HG03460 (cell line): ENCODE measurements at regions not wholly inside any gene's neighbourhood (a gene's known extent, or its start where the extent isn't known, plus 50 kb on each side); places are given as distances from the start of the nearest gene placed in this dataset.

Experiments
- ATAC-seq: cut with Tn5 transposase; IDR thresholded peaks from one replicate; pipeline ENCODE4 v1.9.1; 2021; ENCODE audit not compliant: unreplicated experiment

GRCh38 chr14:96931751-96932150, 134.6 kb downstream of the VRK1 start:
- no peak for ATAC-seq

DNA sequence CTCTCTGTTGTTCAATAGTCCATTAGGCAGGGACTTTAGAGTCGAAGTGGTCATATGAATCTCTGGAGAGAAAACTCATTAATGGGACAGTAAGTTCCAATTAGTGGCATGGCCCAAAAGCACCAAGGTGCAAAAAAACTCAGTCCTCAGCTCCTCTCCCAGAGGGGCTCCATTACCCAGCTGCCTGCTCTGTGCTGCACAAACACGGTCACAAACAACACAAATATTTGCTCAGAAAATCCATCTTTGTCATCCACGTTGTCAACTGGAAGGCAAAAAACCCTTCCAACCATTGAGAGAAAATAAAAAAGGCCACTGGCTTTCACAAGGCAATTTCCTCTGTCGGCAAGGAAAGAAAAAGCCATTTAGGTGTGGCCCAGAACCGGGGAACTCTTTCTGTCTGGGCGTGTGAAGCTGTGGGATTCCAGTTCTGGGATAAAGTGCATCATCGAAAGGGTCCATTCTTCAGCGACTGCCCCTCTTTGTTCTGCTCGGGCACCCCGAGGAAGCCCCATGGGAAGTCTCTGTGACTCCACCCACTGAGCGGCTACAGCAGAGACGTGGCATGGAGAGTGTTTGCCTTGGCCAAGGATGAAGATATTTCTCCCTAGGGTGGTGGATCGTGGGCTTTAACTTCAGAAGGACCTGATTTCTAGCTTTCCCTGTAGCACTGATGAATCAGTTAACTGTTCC, 137.6 kb downstream of the VRK1 start:
- ATAC-seq = no peak

DNA sequence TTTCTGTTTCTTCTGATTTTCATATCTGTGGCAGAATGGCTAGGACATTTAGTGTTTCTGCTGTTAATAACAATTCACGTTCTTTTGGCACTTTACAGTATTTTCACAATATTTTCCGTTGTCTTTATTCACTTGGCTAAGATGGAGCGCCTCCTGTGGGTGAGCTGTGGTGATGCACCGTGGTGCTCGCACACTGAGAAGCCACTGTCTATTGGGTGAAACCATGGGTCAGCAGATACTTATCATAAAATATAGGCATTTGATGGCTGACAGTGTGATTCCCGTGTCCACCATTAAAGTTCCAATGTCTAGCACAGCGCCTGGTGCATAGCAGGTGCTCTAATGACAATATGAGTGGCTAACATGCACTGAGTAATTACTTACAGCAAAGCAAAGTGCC, 141.8 kb downstream of the VRK1 start:
- no peak for ATAC-seq

DNA sequence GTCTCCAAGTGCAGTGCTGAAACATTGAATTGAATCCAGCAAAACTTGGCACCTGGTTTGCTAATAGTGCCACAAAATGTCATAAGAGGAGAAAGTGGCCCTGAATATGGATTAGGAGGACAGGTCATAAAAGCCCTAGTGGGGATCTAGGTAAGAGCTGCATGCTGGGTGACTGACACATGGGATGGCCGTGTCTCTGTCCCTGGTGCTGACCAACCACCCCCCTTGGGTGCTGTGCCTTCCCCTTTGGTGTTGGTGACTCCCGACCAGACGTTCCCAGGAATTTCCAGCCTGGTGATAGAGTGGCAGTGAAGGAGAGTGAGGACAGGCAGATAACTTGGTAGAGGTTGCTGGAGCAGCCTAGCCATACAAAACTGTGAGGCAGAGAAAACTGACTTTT, 142.8 kb downstream of the VRK1 start:
- ATAC-seq = no peak

DNA sequence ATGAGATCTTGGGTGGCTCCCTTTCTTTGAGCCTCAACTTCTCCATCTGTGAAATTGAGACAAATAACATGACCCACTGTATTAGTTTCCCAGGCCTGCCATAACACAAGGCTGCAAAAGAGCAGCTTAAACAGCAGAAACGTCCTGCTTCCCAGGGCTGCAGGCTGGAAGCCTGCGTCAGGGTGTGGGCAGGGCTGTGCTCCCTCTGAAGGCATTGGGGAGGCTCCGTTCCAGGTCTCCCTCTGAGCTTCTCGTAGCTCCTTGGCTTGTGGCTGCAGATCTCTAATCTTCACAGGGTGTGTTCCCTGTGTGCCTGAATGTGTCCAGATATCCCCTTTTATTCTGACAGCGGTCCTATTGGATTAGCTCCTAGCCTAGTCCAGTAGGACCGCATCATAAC, 147.1 kb downstream of the VRK1 start:
- no peak for ATAC-seq

GRCh38 chr14:96945721-96946120, 148.5 kb downstream of the VRK1 start:
- ATAC-seq = no peak

DNA sequence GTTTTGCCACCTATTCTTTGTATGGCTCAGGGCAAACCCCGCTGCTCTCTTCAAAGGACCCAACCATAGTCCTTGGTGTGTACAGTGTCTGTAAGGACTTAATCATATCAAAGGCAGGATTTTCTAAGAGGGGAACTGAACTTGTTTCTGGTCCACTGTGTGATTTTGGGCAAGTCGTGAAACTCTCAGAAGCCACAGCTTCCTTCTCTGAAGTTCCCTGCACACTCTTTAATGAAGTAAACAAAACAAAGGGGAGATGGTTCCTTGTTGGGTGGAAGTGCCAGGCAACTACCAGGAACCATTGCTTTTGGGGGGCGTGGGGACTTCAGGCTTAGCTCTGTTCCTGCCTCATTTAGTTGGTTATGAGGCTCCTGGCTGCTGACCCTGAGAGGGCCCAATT, 152.4 kb downstream of the VRK1 start:
- no peak for ATAC-seq

DNA sequence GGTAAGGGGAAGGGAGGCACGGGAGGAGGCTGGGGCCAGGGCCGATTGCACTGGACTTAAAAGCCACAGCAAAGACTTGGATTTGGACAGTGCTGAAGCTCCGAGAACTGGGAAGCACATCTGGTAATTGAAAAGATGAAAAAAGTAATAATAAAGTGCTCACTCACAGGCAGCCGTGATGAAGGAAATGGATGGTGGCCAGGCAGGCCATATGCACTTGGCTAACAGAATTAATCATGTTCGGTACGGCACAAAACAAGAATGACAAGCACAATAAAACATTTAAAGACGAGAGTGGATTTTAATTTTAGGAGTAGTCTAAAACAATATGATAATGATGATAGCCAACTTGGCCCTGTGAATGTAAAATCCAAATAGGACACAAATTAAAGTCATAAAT, 154.3 kb downstream of the VRK1 start:
- ATAC-seq = no peak

DNA sequence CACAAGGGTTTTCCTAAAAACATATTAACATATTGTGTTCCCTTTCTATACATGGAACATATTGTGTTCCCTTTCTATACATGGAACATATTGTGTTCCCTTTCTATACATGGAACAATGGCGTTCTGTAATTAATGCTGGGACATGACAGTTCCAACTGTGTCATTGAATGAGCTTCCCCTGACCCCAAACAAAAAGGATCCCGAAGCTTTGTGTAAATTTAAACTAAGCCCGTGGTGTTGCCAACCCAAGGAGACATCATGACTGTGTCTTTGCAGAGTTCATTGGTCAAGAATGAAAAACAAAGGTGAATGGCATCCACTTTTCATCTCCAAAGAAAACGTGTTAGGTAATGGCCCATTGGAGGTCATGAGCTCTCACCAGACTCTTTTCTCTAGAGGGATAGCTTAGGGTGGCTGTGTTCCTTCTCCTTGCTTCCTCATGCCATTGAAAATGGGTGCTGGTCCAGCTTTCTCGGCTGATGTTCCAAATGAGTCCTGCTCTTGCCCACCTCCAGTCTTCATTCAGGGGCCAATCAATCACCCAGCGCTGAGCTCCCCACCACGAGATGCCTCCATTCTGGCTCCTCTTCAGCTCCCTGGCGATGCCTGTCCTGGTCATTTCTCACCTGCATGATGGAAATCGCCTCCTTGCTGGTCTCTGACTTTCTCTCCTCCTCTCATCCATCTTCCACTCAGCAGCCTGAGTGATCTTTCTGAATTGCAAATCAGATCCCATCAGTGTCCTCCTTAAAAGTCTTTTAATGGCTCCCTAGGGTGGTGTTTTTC, 156.1 kb downstream of the VRK1 start:
- ATAC-seq = no peak

DNA sequence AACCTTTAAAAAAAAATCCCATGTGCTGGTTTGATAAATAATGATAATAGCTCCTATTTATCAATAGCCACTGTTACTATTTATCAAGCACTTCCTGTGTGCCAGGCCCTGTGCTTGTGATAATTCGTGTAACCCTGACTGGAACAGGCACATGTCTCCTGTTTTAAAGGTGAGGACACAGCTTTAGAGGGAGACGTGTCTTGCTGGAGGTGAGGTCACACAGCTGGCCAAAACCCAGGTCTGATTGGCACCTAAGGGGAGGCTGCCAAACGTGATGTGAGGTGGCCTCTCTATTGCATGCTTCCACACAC, 156.6 kb downstream of the VRK1 start:
- ATAC-seq = no peak

GRCh38 chr14:96956464-96957239, 159.5 kb downstream of the VRK1 start:
- ATAC-seq = no peak

GRCh38 chr14:96958057-96958456, 160.9 kb downstream of the VRK1 start:
- ATAC-seq = no peak

- ATAC-seq = no peak
These were observed 162.8 kb downstream of the VRK1 start for GRCh38 chr14:96959992-96960391.

GRCh38 chr14:96960598-96961116, 163.5 kb downstream of the VRK1 start:
- no peak for ATAC-seq

DNA sequence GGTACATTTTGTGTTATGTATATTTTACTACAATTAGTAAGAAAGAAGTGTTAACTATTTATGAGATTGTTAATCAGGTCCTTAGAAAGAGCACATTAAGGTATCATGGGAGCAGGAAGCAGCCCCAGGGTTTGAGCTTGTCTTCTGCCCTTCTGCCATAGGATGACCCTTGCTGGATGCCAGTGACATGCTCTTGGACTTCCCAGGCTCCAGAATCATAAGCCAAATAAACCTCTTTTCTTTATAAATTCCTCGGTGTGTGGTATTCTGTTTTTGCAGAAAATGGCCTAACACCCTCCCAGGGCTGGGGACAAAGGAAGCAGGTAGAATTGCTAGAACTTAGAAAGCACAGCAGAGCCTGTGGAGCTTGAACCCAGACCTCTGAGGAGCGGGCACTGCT, 164.7 kb downstream of the VRK1 start:
- ATAC-seq = no peak

DNA sequence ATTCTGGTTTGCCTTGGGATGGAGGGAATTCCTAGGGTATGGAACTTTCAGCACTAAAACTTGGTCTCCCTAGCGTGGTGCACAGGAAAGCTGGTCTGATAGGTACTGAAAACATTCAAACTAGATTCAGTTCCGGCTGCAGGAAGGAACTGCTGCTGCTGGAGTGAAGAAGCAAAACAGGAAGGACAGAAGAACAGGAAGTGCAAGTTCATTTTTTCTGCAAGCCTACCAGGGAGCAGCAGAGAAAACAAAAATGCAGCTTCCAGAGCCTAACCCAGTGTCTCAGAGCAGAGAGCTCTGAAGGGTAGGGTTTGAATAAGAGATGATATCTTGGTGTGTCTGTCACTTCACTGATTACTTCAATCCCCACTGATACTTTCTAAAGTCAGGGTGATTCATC, 165.2 kb downstream of the VRK1 start:
- no peak for ATAC-seq

GRCh38 chr14:96964726-96965415, 167.7 kb downstream of the VRK1 start:
- no peak for ATAC-seq

DNA sequence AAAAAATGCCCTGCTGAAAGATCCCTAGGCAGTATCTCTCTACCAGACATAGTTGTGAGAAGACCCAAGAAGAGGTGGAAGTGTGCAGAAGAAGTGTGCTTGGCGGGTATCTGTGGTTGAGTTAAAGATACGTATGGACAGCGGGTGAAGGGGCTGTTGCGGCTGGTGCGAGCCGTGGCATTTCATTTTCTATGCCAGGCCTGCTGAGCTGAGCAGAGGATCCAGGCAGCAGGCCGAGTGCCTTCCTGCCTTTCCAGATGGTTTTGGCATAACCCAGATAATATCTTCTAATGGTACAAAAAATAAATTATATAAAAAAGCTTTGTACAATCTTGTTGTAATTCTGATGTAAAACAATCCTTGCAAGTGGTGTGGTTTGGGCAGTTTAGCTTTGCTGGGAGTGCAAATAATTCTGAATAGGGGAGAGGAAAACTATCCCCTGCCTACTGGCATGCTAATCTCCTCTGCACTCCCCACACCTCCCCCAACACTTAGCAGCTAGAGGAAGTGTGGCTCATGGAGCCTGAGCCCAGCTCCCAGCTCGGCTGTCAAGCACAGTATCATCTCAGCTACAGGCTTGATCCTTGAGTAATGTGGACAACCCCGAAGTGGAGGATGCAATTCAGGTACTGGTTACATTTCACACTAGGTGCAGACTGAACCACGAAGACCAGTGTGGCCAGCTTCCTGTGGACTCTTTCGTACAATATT, 168.9 kb downstream of the VRK1 start:
- no peak for ATAC-seq

- ATAC-seq = no peak
These were observed 177.9 kb downstream of the VRK1 start for GRCh38 chr14:96975116-96975515.

- no peak for ATAC-seq
These were observed 181.5 kb downstream of the VRK1 start for GRCh38 chr14:96978525-96979272.
